ENCODE measurements at regions not wholly inside any gene's neighbourhood (a gene's known extent, or its start where the extent isn't known, plus 50 kb on each side); places are given as distances from the start of the nearest gene placed in this dataset.

DNA sequence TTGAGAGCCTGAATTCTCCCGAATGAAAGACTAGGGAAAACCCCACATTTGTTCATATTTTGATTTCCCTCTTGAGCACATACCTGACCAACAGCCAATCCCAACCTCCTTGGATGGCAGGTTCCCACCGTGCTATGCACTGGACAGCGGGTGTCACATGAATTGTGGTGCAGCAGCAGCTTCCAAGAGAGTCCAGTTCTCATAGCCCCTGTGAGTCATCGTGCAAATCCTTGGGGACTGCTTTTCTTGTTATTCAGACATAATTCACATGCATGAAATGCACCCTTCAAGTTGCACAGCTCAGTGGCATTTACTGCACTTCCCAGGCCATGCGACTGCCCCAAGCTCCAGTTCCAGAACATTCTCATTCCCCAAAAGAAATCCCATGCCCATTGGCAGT, 67.8 kb upstream of the PPP2R2D start:
- CTCF ChIA-PET = no interaction called here
- H3K4me2 ChIP-seq = no peak overlapping the region
- POLR2A ChIA-PET = no interaction called here
- TF ChIP-seq, protein P1, sequence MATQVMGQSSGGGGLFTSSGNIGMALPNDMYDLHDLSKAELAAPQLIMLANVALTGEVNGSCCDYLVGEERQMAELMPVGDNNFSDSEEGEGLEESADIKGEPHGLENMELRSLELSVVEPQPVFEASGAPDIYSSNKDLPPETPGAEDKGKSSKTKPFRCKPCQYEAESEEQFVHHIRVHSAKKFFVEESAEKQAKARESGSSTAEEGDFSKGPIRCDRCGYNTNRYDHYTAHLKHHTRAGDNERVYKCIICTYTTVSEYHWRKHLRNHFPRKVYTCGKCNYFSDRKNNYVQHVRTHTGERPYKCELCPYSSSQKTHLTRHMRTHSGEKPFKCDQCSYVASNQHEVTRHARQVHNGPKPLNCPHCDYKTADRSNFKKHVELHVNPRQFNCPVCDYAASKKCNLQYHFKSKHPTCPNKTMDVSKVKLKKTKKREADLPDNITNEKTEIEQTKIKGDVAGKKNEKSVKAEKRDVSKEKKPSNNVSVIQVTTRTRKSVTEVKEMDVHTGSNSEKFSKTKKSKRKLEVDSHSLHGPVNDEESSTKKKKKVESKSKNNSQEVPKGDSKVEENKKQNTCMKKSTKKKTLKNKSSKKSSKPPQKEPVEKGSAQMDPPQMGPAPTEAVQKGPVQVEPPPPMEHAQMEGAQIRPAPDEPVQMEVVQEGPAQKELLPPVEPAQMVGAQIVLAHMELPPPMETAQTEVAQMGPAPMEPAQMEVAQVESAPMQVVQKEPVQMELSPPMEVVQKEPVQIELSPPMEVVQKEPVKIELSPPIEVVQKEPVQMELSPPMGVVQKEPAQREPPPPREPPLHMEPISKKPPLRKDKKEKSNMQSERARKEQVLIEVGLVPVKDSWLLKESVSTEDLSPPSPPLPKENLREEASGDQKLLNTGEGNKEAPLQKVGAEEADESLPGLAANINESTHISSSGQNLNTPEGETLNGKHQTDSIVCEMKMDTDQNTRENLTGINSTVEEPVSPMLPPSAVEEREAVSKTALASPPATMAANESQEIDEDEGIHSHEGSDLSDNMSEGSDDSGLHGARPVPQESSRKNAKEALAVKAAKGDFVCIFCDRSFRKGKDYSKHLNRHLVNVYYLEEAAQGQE (IDR thresholded peaks at IDR 0.05) = no peak
- TF ChIP-seq, protein P2, sequence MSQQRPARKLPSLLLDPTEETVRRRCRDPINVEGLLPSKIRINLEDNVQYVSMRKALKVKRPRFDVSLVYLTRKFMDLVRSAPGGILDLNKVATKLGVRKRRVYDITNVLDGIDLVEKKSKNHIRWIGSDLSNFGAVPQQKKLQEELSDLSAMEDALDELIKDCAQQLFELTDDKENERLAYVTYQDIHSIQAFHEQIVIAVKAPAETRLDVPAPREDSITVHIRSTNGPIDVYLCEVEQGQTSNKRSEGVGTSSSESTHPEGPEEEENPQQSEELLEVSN (IDR thresholded peaks at IDR 0.05; ENCODE audit: borderline replicate concordance, low read depth) = no peak
- TF ChIP-seq RARB (CRISPR knock-in tag; IDR thresholded peaks at IDR 0.05) (no peak), JUN (IDR thresholded peaks at IDR 0.05) (no peak), TFCP2L1 (CRISPR knock-in tag; IDR thresholded peaks at IDR 0.05) (no peak), RCOR1 (IDR thresholded peaks at IDR 0.05; ENCODE audit: low read depth, low read length) (no peak), KDM1A (IDR thresholded peaks at IDR 0.05; ENCODE audit: low read depth) (no peak), ELK1 (IDR thresholded peaks at IDR 0.05; ENCODE audit: low read depth, low read length) (no peak), MAFK (IDR thresholded peaks at IDR 0.05; ENCODE audit: partially characterized antibody) (no peak), MYC (IDR thresholded peaks at IDR 0.05; ENCODE audit: borderline replicate concordance, low read length) (no peak), CHD4 (IDR thresholded peaks at IDR 0.05; ENCODE audit: borderline replicate concordance) (no peak), HEYL (CRISPR knock-in tag; IDR thresholded peaks at IDR 0.05) (no peak)
- TF ChIP-seq, protein P3, sequence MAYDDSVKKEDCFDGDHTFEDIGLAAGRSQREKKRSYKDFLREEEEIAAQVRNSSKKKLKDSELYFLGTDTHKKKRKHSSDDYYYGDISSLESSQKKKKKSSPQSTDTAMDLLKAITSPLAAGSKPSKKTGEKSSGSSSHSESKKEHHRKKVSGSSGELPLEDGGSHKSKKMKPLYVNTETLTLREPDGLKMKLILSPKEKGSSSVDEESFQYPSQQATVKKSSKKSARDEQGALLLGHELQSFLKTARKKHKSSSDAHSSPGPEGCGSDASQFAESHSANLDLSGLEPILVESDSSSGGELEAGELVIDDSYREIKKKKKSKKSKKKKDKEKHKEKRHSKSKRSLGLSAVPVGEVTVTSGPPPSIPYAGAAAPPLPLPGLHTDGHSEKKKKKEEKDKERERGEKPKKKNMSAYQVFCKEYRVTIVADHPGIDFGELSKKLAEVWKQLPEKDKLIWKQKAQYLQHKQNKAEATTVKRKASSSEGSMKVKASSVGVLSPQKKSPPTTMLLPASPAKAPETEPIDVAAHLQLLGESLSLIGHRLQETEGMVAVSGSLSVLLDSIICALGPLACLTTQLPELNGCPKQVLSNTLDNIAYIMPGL (CRISPR knock-in tag; IDR thresholded peaks at IDR 0.05; ENCODE audit: borderline replicate concordance) = no peak
- WGBS (ENCODE audit: missing lambda C conversion rate) = 55% methylated on average over 5 of the region's 5 CpGs
- no peak overlapping the region for H3K27ac ChIP-seq
- DNase-seq (ENCODE audit: low read depth in 1 of 2, low spot score in 1 of 2) = no peak
- H3K9me3 ChIP-seq = peaks cover under 1% of the 10 kb centered on the region; the same call in 1 of the 3 replicates
- ATAC-seq = no peak
- no peaks in the 10 kb centered on the region for H3K4me1 ChIP-seq
- no peak overlapping the region for H3K4me3 ChIP-seq
- FAIRE-seq = no peak

DNA sequence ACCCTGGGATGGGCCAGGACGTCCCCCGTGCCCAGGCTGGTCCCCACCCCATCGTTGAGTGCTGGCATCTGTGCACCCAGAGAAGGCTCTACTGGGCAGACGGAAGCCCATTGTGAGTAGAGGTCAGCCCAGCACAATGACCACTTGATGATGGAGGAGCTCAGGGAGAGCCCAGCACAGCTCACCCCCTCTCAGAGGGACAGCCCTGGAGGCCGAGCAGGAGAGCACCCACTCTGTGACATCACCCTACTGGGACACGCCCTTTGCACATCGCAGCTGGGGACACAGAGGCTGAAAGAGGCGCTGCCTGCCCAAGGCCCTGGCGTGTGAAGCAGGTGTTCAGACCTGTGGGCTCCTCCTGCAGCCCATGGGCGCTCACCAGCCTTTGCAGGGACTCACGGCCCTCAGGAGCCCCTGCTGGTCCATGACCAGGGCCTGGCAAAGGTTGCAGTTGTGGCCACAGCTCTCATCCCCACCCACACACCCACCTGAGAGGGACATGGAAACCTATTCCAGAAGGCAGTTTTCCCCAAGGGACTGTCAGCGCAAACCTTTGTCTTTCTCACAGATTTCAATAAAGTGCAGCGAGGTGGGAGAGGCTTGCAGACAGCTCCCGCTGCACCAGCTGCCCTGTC, 67.2 kb upstream of the PPP2R2D start:
- TF ChIP-seq TFCP2L1 (CRISPR knock-in tag; IDR thresholded peaks at IDR 0.05) (no peak), NR3C1 (IDR thresholded peaks at IDR 0.05) (no peak), CHD2 (IDR thresholded peaks at IDR 0.05; ENCODE audit: low read length, partially characterized antibody) (no peak), USF2 (IDR thresholded peaks at IDR 0.05) (no peak), POLR2A (IDR thresholded peaks at IDR 0.05; ENCODE audit: low read length) (no peak), KDM1A (IDR thresholded peaks at IDR 0.05; ENCODE audit: low read depth) (no peak), MAFK (IDR thresholded peaks at IDR 0.05; ENCODE audit: partially characterized antibody) (no peak), FOSB (CRISPR knock-in tag; IDR thresholded peaks at IDR 0.05) (no peak), POLR2AphosphoS2 (conservative IDR thresholded peaks at IDR 0.05; ENCODE audit: low read length) (no peak), NFE2L2 (conservative IDR thresholded peaks at IDR 0.05; ENCODE audit: low read length) (no peak), CHD4 (IDR thresholded peaks at IDR 0.05; ENCODE audit: borderline replicate concordance) (no peak), MYC (IDR thresholded peaks at IDR 0.05; ENCODE audit: borderline replicate concordance, low read length) (no peak)
- TF ChIP-seq, protein P2 (IDR thresholded peaks at IDR 0.05; ENCODE audit: borderline replicate concordance, low read depth) = no peak
- TF ChIP-seq, protein P4, sequence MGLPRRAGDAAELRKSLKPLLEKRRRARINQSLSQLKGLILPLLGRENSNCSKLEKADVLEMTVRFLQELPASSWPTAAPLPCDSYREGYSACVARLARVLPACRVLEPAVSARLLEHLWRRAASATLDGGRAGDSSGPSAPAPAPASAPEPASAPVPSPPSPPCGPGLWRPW (IDR thresholded peaks at IDR 0.05) = no peak
- Histone ChIP-seq H3K27ac (no peak overlapping the region), H3K4me1 (no peaks in the 10 kb centered on the region), H3K9me3 (no peaks in the 10 kb centered on the region), H3K4me2 (no peak overlapping the region), H3K4me3 (no peak overlapping the region)
- DNase-seq (ENCODE audit: low read depth in 1 of 2, low spot score in 1 of 2) (no peak), ATAC-seq (no peak), FAIRE-seq (no peak)
- ChIA-PET CTCF (interaction anchor here (1.1 kb wide), 1 partner anchor 28 kb away, joined by 3 read pairs; no protein-coding TSS in a partner anchor), POLR2A (no interaction called here)
- WGBS (ENCODE audit: missing lambda C conversion rate) = 19% methylated on average over 3 of the region's 14 CpGs
